ENCODE measurements at regions not wholly inside any gene's neighbourhood (a gene's known extent, or its start where the extent isn't known, plus 50 kb on each side); places are given as distances from the start of the nearest gene placed in this dataset.

DNA sequence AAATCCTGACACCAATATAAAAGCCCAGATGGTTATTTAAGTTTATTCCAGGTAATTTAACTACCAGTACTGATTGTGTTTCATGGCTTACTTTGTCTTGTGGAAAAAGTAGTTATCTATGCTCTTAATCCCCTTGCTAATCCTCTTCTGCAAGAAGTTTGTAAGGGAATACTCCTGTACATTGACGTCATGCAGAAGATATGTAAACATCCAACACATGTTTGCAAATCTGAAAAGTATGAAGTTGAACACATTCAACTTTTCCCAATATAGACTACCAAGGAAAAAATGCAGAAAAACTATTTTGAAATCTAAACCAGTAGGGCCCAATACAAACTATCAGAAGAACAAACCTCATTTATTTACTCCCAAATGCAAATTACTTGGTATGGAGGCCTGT is 56.3 kb upstream of the ELL2 start:
- peak; percentile 88 for DNase-seq

GRCh38 chr5:96016216-96016615 is 54.6 kb upstream of the ELL2 start:
- DNase-seq, result no peak

DNA sequence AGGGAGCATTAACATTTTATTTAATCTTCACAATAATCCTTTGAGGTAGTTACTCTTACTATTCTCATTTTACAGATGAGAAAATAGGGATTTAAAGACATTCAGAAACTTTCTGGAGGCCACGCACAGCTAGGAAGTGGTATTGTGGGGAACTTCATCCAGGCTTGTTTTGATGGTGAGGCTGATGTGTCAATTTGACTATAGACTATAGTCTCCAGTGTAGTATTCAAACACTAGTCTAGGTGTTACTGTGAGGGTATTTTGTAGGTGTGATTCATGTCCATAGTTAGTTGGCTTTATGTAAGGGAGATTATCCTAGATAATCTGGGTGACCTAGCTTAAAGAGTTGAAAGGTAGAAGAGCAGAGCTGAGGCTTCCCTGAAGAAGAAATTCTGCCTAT is 54.1 kb upstream of the ELL2 start:
- DNase-seq, result no peak

DNA sequence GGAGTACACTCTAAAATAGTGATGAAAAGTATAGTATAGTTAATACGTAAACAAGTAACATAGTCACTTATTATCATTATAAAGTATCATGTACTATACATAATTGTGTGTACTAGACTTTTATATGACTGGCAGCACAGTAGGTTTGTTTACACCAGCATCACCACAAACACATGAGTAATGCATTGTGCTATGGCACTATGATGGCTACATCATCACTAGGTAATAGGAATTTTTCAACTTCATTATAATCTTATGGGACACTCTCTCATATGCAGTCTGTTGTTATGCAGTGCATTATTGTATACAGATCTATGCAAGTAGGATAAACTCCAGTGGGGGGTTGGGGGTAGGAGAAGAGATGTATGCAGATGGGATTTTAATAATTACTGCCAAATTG is 52.7 kb upstream of the ELL2 start:
- no peak for DNase-seq

DNA sequence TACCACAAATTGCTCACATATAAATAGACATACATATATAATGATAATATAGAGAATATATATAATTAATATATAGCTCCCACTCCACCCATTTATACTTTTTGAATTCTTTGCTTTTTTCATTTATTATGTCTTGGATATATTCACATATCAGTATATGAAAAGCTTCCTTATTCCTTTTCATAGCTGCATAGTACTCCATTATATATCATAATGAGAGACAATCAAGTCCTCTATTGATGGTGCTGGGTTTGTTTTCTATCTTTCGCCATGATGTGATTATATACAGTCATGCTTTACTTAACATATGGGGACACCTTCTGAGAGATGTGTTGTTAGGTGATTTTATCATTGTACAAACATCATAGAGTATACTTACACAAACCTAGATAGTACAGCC is 51.6 kb upstream of the ELL2 start:
- DNase-seq, result no peak

- no peak for DNase-seq
These were observed 50.7 kb upstream of the ELL2 start for GRCh38 chr5:96012399-96012798.

Data from fibroblast of skin of scalp (primary cell).